ENCODE measurements at regions not wholly inside any gene's neighbourhood (a gene's known extent, or its start where the extent isn't known, plus 50 kb on each side); places are given as distances from the start of the nearest gene placed in this dataset.

DNA sequence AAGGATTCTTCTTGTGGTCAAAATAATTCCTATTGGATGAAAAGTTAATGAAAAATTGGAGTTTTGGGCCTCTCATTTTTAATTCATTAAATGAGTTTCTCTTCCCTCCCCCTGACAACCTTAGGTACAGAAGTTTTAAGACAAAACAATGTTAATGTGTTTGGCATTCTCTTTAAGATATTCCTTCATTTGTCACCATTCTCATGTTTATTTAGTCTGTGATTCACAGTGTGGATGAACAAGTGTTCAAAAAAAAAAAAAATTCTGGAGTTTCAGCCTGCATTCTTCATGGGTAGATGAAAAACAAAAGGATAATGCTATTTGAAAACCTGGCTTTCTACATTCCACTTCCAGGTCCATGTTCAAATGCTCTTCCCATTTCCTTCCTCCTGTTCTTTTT is 172.6 kb upstream of the LUZP2 start:
- Histone ChIP-seq H2BK5ac (ENCODE audit: low read length) (no peak overlapping the region), H3K23ac (ENCODE audit: low read depth, low read length, poor library complexity) (no peak overlapping the region), H3K27me3 (ENCODE audit: control insufficient read depth in 3 of 3, insufficient read depth in 3 of 3, low read depth in 1 of 3, low read length in 3 of 3) (no peaks in the 10 kb centered on the region), H2BK12ac (ENCODE audit: low read length) (no peak overlapping the region), H4K8ac (ENCODE audit: low read depth, low read length) (no peak overlapping the region), H3K79me1 (ENCODE audit: low read depth, low read length) (no peaks in the 10 kb centered on the region), H3K36me3 (replicated peaks in 1 of 2; ENCODE audit: control insufficient read depth in 2 of 2, insufficient read depth in 2 of 2, low read length in 2 of 2) (no peaks in the 10 kb centered on the region), H3K9ac (ENCODE audit: low read depth, low read length, poor library complexity) (no peak overlapping the region), H3K4me2 (ENCODE audit: insufficient read depth, low read length, poor library complexity, severe bottlenecking) (no peak overlapping the region), H2AK5ac (ENCODE audit: low read depth, low read length) (no peak overlapping the region), H3K27ac (replicated peaks; ENCODE audit: low read length) (no peak overlapping the region), H3K18ac (ENCODE audit: low read length) (no peak overlapping the region), H3K4me1 (ENCODE audit: control insufficient read depth in 2 of 2, insufficient read depth in 1 of 2, low read depth in 1 of 2, low read length in 2 of 2) (no peaks in the 10 kb centered on the region), H2AFZ (ENCODE audit: low read length) (no peak overlapping the region), H3K9me3 (replicated peaks in 1 of 2; ENCODE audit: control insufficient read depth in 2 of 2, insufficient read depth in 1 of 2, low read depth in 1 of 2, low read length in 2 of 2) (no peaks in the 10 kb centered on the region), H2BK15ac (ENCODE audit: low read length) (no peak overlapping the region), H4K91ac (ENCODE audit: low read depth, low read length, poor library complexity) (no peak overlapping the region), H3K4me3 (ENCODE audit: low read length in 2 of 2) (no peak overlapping the region), H2BK120ac (ENCODE audit: low read depth, low read length) (no peak overlapping the region), H3K4ac (ENCODE audit: low read length) (no peak overlapping the region), H3K14ac (ENCODE audit: low read length) (no peak overlapping the region)
- DNase-seq (ENCODE audit: low spot score), result no peak

DNA sequence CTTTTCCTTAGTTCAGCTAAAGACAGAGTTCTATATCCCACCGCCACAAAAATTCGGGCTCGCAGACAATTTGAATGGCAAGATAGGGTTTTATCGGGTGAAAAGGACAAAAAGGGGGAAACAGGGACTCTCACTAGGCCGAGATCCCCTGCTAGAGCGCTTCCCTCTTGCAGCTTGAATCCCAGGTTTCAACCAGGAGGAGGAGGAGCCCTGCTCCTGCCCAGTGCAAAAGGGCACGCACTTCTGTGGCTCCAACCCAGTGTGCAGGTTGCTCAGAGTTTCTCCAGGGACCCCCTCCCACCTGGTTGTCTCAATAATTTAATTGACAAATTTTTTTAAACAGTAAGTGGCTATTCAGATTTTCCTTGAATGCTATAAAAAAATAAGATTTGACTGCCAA is 152.6 kb upstream of the LUZP2 start:
- Histone ChIP-seq H4K8ac (ENCODE audit: low read depth, low read length) (no peak overlapping the region), H3K23ac (ENCODE audit: low read depth, low read length, poor library complexity) (no peak overlapping the region), H2AFZ (ENCODE audit: low read length) (no peak overlapping the region), H3K9me3 (replicated peaks in 1 of 2; ENCODE audit: control insufficient read depth in 2 of 2, insufficient read depth in 1 of 2, low read depth in 1 of 2, low read length in 2 of 2) (no peaks in the 10 kb centered on the region), H3K36me3 (replicated peaks in 1 of 2; ENCODE audit: control insufficient read depth in 2 of 2, insufficient read depth in 2 of 2, low read length in 2 of 2) (no peaks in the 10 kb centered on the region), H2BK5ac (ENCODE audit: low read length) (no peak overlapping the region), H3K4ac (ENCODE audit: low read length) (no peak overlapping the region), H2BK120ac (ENCODE audit: low read depth, low read length) (no peak overlapping the region), H3K9ac (ENCODE audit: low read depth, low read length, poor library complexity) (no peak overlapping the region), H2BK12ac (ENCODE audit: low read length) (no peak overlapping the region), H3K4me3 (ENCODE audit: low read length in 2 of 2) (no peak overlapping the region), H3K4me1 (ENCODE audit: control insufficient read depth in 2 of 2, insufficient read depth in 1 of 2, low read depth in 1 of 2, low read length in 2 of 2) (no peaks in the 10 kb centered on the region), H3K14ac (ENCODE audit: low read length) (no peak overlapping the region), H3K27me3 (ENCODE audit: control insufficient read depth in 3 of 3, insufficient read depth in 3 of 3, low read depth in 1 of 3, low read length in 3 of 3) (no peaks in the 10 kb centered on the region), H3K27ac (replicated peaks; ENCODE audit: low read length) (no peak overlapping the region), H4K91ac (ENCODE audit: low read depth, low read length, poor library complexity) (no peak overlapping the region), H3K18ac (ENCODE audit: low read length) (no peak overlapping the region), H3K79me1 (ENCODE audit: low read depth, low read length) (no peaks in the 10 kb centered on the region), H2BK15ac (ENCODE audit: low read length) (no peak overlapping the region), H3K4me2 (ENCODE audit: insufficient read depth, low read length, poor library complexity, severe bottlenecking) (no peak overlapping the region), H2AK5ac (ENCODE audit: low read depth, low read length) (no peak overlapping the region)
- no peak for DNase-seq (ENCODE audit: low spot score)
- WGBS, 2 donors (ENCODE audit: extremely low coverage in 2 of 2, insufficient read length in 2 of 2, insufficient replicate concordance in 1 of 2), result no CpG with 5 or more reads among the region's 7 CpGs

DNA sequence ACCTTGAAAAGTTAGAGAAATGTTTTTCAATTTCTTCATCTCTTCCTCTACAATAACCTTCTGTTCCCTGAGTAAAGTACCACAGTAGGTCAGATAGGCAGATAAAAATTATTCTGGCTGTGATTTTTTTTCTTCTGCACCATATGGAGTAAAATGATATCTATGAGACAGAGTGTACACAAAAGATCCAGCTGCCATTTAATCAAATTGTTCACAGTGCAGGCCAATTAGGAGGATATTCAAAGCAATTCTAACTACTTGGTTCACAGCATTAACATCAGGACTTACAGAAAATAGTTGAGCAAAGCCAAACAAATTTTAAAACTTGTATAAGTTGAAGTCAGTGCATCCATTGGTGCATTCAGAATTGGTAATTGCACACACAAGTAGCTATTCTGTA is 147.9 kb upstream of the LUZP2 start:
- Histone ChIP-seq H3K9ac (ENCODE audit: low read depth, low read length, poor library complexity) (no peak overlapping the region), H3K36me3 (replicated peaks in 1 of 2; ENCODE audit: control insufficient read depth in 2 of 2, insufficient read depth in 2 of 2, low read length in 2 of 2) (no peaks in the 10 kb centered on the region), H4K8ac (ENCODE audit: low read depth, low read length) (no peak overlapping the region), H3K4me1 (ENCODE audit: control insufficient read depth in 2 of 2, insufficient read depth in 1 of 2, low read depth in 1 of 2, low read length in 2 of 2) (no peaks in the 10 kb centered on the region), H3K14ac (ENCODE audit: low read length) (no peak overlapping the region), H3K27me3 (ENCODE audit: control insufficient read depth in 3 of 3, insufficient read depth in 3 of 3, low read depth in 1 of 3, low read length in 3 of 3) (no peaks in the 10 kb centered on the region), H4K91ac (ENCODE audit: low read depth, low read length, poor library complexity) (no peak overlapping the region), H3K4ac (ENCODE audit: low read length) (no peak overlapping the region), H2BK15ac (ENCODE audit: low read length) (no peak overlapping the region), H2BK120ac (ENCODE audit: low read depth, low read length) (no peak overlapping the region), H3K23ac (ENCODE audit: low read depth, low read length, poor library complexity) (no peak overlapping the region), H2BK12ac (ENCODE audit: low read length) (no peak overlapping the region), H3K4me3 (ENCODE audit: low read length in 2 of 2) (no peak overlapping the region), H3K79me1 (ENCODE audit: low read depth, low read length) (no peaks in the 10 kb centered on the region), H3K27ac (replicated peaks; ENCODE audit: low read length) (no peak overlapping the region), H3K9me3 (replicated peaks in 1 of 2; ENCODE audit: control insufficient read depth in 2 of 2, insufficient read depth in 1 of 2, low read depth in 1 of 2, low read length in 2 of 2) (no peaks in the 10 kb centered on the region), H3K4me2 (ENCODE audit: insufficient read depth, low read length, poor library complexity, severe bottlenecking) (no peak overlapping the region), H3K18ac (ENCODE audit: low read length) (no peak overlapping the region), H2BK5ac (ENCODE audit: low read length) (no peak overlapping the region), H2AK5ac (ENCODE audit: low read depth, low read length) (no peak overlapping the region), H2AFZ (ENCODE audit: low read length) (no peak overlapping the region)
- no peak for DNase-seq (ENCODE audit: low spot score)

DNA sequence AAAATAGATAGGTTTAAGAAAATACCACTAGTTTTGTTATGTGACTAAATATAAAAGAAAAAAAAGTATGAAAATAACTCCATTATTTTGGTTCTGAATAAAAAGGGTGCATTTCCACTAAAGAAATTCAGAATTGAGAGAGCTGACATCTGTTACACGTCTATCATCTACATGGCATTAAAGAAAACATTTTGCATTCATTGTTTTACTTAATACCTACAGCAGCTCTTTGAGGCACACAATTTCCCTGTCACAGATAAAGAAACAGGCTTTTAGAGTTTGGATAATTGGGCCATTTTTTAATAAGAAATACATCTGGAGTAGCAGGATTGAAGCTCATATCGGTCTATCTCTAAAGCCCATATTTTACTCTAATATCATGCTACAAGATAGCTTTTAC is 145.7 kb upstream of the LUZP2 start:
- Histone ChIP-seq H2BK12ac (ENCODE audit: low read length) (no peak overlapping the region), H2BK15ac (ENCODE audit: low read length) (no peak overlapping the region), H3K4me3 (ENCODE audit: low read length in 2 of 2) (no peak overlapping the region), H3K18ac (ENCODE audit: low read length) (no peak overlapping the region), H3K14ac (ENCODE audit: low read length) (no peak overlapping the region), H3K4me2 (ENCODE audit: insufficient read depth, low read length, poor library complexity, severe bottlenecking) (no peak overlapping the region), H2AFZ (ENCODE audit: low read length) (no peak overlapping the region), H2BK120ac (ENCODE audit: low read depth, low read length) (no peak overlapping the region), H3K23ac (ENCODE audit: low read depth, low read length, poor library complexity) (no peak overlapping the region), H2BK5ac (ENCODE audit: low read length) (no peak overlapping the region), H3K4ac (ENCODE audit: low read length) (no peak overlapping the region), H3K9me3 (replicated peaks in 1 of 2; ENCODE audit: control insufficient read depth in 2 of 2, insufficient read depth in 1 of 2, low read depth in 1 of 2, low read length in 2 of 2) (no peaks in the 10 kb centered on the region), H4K8ac (ENCODE audit: low read depth, low read length) (no peak overlapping the region), H2AK5ac (ENCODE audit: low read depth, low read length) (no peak overlapping the region), H3K27ac (replicated peaks; ENCODE audit: low read length) (no peak overlapping the region), H3K27me3 (ENCODE audit: control insufficient read depth in 3 of 3, insufficient read depth in 3 of 3, low read depth in 1 of 3, low read length in 3 of 3) (no peaks in the 10 kb centered on the region), H4K91ac (ENCODE audit: low read depth, low read length, poor library complexity) (no peak overlapping the region), H3K4me1 (ENCODE audit: control insufficient read depth in 2 of 2, insufficient read depth in 1 of 2, low read depth in 1 of 2, low read length in 2 of 2) (no peaks in the 10 kb centered on the region), H3K9ac (ENCODE audit: low read depth, low read length, poor library complexity) (no peak overlapping the region), H3K36me3 (replicated peaks in 1 of 2; ENCODE audit: control insufficient read depth in 2 of 2, insufficient read depth in 2 of 2, low read length in 2 of 2) (no peaks in the 10 kb centered on the region), H3K79me1 (ENCODE audit: low read depth, low read length) (no peaks in the 10 kb centered on the region)
- WGBS, 2 donors (ENCODE audit: extremely low coverage in 2 of 2, insufficient read length in 2 of 2, insufficient replicate concordance in 1 of 2), result no CpG with 5 or more reads among the region's 2 CpGs
- no peak for DNase-seq (ENCODE audit: low spot score)
